Large intestine (tissue), 3 donors: ENCODE measurements at regions not wholly inside any gene's neighbourhood (a gene's known extent, or its start where the extent isn't known, plus 50 kb on each side); places are given as distances from the start of the nearest gene placed in this dataset.
"Not testable (repeated sequence)": the region's sequence is repeated elsewhere in the genome, so short reads cannot be mapped to it uniquely, and the experiment has no call there.

Experiments used
- DNase-seq, 2 donors: peaks; one replicate each; pipeline versions ENCODE4 v3.0.0 to v3.0.0-alpha.2; 2013
- H3K27ac ChIP-seq: one replicate; pipeline ENCODE4 v1.5.1; 2013; ENCODE audit warnings: low read length
- H3K27me3 ChIP-seq: 2 replicates; pipeline ENCODE4 v1.6.1; 2013; ENCODE audit warnings: low read length; ENCODE audit not compliant: control insufficient read depth, insufficient read depth
- H3K36me3 ChIP-seq: 2 replicates; pipeline ENCODE4 v1.6.1; 2013; ENCODE audit warnings: low read length; ENCODE audit not compliant: control insufficient read depth, insufficient read depth
- H3K4me1 ChIP-seq: one replicate; pipeline ENCODE4 v1.6.1; 2013; ENCODE audit warnings: low read length; ENCODE audit not compliant: control insufficient read depth, insufficient read depth
- H3K4me3 ChIP-seq: one replicate; pipeline ENCODE4 v1.5.1; 2013; ENCODE audit warnings: low read length
- H3K9me3 ChIP-seq: one replicate; pipeline ENCODE4 v1.6.1; 2013; ENCODE audit warnings: mild to moderate bottlenecking, low read depth, low read length, moderate library complexity; ENCODE audit not compliant: control insufficient read depth
- WGBS: methylation state at CpG from one replicate; pipeline ENCODE4 v1.1.5; 2013; ENCODE audit warnings: low lambda C conversion rate; ENCODE audit not compliant: insufficient coverage; 5-methylcytosine and 5-hydroxymethylcytosine counted together

DNA sequence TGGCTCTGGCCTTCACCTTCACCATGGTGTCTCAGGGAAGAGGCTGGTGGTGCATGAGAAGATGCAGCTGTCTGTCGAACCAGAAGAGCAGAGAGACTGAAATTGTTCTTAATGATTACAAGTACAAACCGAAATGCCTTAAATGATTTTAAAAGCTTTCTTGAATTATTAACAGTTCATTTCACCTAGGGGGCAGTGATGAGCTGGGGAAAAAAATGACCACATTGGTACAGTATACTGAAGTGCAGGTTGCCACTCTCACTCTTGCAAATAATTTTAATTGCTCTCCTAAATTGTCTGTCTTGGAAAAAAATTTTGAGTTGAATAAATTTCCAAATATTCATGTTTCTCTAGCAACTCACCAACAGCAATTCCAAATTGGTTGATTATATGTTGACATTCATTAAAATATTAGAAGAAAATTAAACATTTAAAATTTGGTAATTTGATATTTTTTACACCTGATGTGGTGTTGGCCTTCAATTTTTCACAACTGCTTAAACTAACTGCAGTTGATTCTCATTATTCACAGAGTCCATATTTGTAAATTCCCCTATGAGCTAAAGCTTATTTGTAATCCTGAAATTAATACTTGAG lies 692.6 kb downstream of the ZWINT start:
- H3K27me3 ChIP-seq: no peaks in the 10 kb centered on the region
- no peaks in the 10 kb centered on the region for H3K36me3 ChIP-seq
- no peak overlapping the region for H3K4me3 ChIP-seq
- WGBS: 86% methylated on average over 1 of the region's 2 CpGs
- no peak for DNase-seq
- no peak overlapping the region for H3K27ac ChIP-seq
- H3K9me3 ChIP-seq: no peaks in the 10 kb centered on the region
- no peaks in the 10 kb centered on the region for H3K4me1 ChIP-seq

DNA sequence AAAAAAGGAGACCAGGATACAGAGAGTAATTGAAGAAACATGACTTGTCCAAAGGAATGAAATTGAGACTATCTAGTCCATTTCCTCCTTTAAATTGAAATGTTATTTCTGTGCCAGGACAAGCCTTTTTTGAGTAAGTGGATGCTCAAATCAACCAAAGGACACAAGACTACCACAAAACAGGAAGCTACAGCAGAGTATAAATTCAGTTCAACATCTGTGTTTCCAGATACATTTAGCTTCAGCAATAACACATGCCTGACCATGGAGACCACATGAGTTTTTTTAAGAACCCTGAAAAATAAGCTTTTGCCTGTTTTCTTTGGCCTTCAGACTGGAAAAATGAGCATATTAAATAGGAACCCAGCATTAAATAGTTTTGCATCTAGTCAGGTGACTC lies 707.5 kb downstream of the ZWINT start:
- Histone ChIP-seq H3K27me3 (no peaks in the 10 kb centered on the region), H3K27ac (no peak overlapping the region), H3K36me3 (no peaks in the 10 kb centered on the region), H3K9me3 (no peaks in the 10 kb centered on the region), H3K4me3 (no peak overlapping the region), H3K4me1 (no peaks in the 10 kb centered on the region)
- DNase-seq: no peak

DNA sequence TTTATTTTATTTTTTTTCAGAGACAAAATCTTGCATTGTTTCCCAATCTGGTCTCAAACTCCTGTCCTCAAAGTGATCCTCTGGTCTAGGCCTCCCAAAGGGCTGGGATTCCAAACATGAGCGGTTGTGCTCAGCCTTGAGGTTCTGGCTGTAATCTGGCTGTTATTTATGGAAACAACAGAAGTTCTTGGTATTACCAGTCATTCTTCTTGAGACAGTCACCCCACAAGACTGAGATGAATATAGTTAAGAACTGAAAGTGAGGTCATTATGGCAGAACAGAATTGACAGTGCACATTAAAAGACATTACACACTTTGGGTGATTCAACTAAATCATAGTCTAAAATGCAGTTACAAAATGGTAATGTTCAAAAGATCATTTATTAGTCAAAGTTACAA lies 719.5 kb downstream of the ZWINT start:
- no peak for DNase-seq
- H3K27ac ChIP-seq: no peak overlapping the region
- no CpG with 5 or more reads among the region's 1 CpG for WGBS
- no peak overlapping the region for H3K4me3 ChIP-seq
- no peaks in the 10 kb centered on the region for H3K4me1 ChIP-seq
- H3K36me3 ChIP-seq: no peaks in the 10 kb centered on the region
- H3K9me3 ChIP-seq: no peaks in the 10 kb centered on the region
- no peaks in the 10 kb centered on the region for H3K27me3 ChIP-seq

DNA sequence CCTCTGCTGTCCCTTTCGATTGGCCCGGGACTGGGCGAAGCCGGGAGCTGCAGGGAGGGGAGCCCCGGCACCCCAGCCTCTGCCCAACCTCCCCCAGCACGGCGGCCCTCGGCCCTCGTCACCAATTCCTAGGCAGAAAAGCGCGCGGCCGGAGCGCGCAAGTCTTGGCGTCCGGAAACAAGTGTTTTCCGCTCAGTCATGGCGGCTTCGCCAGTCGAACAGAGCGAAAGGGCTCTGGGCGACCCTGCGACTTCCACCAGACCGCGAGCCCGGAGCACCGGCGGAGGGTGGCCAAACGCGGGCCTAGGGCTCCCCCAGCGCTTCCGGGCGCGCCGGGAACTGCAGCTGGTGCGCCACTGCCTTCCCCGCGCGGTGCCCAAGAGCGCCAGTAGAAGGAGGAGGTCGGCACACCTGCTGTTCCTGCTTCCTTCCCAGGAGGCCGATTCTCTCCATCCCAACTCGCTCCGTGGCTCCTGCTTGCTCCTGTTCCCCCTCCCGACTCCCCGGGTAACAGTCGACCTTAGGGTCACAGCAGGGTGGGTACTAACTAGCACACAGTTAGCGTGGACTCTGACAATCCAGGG lies 729.9 kb downstream of the ZWINT start:
- Histone ChIP-seq H3K9me3 (peaks cover 3% of the 10 kb centered on the region), H3K27ac (no peak overlapping the region), H3K36me3 (no peaks in the 10 kb centered on the region), H3K4me1 (peaks cover 4% of the 10 kb centered on the region), H3K27me3 (peaks cover 27% of the 10 kb centered on the region), H3K4me3 (peak overlapping the region; percentile 26)
- peak in 1 of 2 donors; percentile 55 for DNase-seq
- no CpG with 5 or more reads among the region's 49 CpGs for WGBS

DNA sequence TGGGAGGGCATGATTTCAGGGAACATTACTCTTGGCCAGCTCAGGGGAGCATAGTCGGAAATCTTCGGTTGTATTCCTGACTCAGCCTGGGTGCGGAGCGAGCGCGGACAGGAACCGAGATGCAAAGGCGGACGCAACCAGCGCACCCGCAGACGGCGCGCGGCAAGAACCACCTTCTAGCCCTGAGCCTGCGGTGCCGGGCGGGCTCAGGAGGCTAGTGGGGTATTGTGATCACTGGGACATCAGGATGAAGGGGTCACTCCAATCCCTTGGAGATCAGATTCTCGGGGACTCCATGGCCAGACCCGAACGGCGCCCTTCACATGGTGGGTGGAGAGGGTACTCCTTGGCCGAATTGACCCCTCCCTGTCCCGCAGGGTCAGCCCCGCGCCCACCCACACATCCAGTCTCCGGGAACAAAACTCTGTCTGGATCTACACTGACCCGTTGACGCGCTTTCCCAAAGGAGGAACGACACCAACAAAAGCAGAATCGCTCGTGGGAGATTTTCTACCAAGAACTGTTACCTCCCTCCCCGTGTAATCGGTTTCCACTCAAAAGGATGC lies 730.5 kb downstream of the ZWINT start:
- H3K36me3 ChIP-seq: no peaks in the 10 kb centered on the region
- no CpG with 5 or more reads among the region's 35 CpGs for WGBS
- H3K4me3 ChIP-seq: peak overlapping the region; percentile 26
- peaks cover 3% of the 10 kb centered on the region for H3K9me3 ChIP-seq
- H3K27ac ChIP-seq: no peak overlapping the region
- DNase-seq: peak in 1 of 2 donors; percentile 23
- H3K4me1 ChIP-seq: peaks cover 4% of the 10 kb centered on the region
- peaks cover 33% of the 10 kb centered on the region for H3K27me3 ChIP-seq

DNA sequence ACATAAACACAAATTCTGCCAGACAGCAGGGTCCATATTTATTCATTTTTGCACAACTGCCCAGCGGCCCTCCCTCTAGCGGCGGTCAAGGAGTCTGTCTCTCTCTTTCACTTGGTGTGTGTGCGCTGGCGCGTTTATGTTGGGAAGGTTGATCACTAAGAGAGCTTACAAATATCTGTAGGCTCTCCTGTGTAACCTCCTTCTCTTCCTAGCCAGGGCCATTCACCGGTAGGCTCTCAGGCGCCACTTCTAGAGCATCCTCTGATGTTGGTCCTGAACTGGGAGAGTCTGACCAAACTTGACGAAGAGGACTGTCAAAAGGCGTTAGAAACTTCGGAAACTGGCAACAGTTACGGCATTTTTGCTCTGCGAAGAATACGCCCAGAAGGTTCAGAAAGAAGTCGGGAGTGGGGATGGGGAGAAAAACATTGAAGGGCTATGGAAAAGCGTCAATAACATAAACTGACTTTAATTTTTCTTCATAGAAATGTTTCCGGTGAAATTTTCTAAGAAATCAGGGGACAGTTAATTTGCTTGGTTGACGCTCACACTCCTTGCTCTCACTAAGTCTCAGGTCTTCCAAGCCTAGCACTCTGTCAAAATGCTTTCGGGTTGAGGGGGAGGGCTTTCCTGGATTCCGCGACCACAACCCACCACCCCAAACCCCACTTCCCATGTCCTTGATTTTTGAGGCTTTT lies 731.1 kb downstream of the ZWINT start:
- peak in 1 of 2 donors; percentile 28 for DNase-seq
- Histone ChIP-seq H3K4me1 (peaks cover 4% of the 10 kb centered on the region), H3K36me3 (no peaks in the 10 kb centered on the region), H3K27ac (no peak overlapping the region), H3K9me3 (peaks cover 3% of the 10 kb centered on the region), H3K27me3 (peaks cover 34% of the 10 kb centered on the region), H3K4me3 (peak overlapping the region; percentile 26)
- 14% methylated on average over 3 of the region's 21 CpGs for WGBS

DNA sequence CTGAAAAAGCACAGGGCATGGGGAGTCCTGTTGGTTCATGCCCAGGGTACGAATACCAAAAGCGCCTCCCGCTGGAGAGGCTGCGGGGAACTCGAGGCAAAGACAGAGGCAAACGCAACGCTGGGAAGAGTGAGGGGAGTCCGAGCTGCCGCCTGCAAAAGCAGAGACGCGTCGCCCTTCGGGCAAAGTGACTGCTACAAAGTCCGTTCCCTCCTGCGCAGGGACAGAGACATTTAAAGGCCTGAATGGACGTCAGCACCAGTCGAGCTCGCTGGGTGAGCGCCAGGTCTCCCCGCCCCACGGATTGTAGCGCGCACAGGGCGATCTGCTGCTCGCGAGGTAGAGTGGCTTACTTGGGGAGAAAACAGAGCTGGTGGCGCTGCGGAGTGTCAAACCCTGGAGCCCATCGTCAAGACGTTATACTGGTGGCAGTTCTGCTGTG lies 732.8 kb downstream of the ZWINT start:
- Histone ChIP-seq H3K4me3 (peak overlapping the region; percentile 17), H3K9me3 (peaks cover 3% of the 10 kb centered on the region), H3K36me3 (no peaks in the 10 kb centered on the region), H3K4me1 (peaks cover 4% of the 10 kb centered on the region), H3K27me3 (peaks cover 34% of the 10 kb centered on the region), H3K27ac (no peak overlapping the region)
- WGBS: no CpG with 5 or more reads among the region's 30 CpGs
- DNase-seq: peak in 1 of 2 donors; percentile 4

DNA sequence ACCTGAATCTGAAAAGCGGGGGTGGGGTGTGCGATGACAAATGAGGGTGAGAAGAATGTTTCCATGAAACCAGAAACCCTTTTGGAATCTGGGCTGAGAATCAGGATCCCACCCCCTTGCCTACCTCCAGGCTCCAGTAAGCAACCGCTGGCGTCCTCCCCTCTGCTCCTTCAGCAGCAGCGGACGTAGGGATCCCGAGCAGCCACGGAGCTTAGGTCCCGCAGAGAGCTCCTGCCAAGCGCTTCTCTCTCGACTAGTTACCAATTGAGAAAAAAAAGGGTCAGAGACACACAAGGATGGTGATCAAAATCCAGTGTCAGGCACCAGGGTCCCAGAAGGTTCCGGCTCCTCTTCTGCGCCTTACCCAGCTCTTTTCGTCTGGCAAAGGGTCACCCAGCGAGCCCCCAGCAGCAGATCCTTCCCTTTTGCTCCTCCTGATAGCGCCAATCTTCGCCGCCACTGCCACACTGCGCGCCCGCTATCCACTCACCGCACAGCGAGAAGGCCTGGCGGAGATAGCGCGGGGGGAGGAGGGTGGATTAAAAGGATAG lies 733.5 kb downstream of the ZWINT start:
- peak overlapping the region; percentile 17 for H3K4me3 ChIP-seq

DNA sequence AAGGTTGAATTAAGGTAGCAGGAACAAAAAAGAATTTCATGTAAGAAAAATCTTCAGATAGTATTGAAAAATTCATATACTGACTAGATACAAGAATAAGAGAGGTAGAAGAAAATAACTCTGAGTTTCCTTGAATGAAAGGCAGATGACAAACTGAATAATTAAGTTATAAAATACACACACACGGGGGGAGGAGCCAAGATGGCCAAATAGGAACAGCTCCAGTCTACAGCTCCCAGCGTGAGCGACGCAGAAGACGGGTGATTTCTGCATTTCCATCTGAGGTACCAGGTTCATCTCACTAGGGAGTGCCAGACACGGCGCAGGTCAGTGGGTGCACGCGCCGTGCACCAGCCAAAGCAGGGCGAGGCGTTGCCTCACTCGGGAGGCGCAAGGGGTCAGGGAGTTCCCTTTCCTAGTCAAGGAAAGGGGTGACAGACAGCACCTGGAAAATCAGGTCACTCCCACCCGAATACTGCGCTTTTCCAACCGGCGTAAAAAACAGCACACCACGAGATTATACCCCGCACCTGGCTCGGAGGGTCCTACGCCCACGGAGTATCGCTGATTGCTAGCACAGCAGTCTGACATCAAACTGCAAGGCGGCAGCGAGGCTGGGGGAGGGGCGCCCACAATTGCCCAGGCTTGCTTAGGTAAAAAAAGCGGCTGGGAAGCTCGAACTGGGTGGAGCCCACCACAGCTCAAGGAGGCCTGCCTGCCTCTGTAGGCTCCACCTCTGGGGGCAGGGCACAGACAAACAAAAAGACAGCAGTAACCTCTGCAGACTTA lies 759.2 kb downstream of the ZWINT start:
- WGBS: no CpG with 5 or more reads among the region's 29 CpGs
- H3K27ac ChIP-seq, DNase-seq, H3K36me3 ChIP-seq, H3K9me3 ChIP-seq, H3K4me1 ChIP-seq, H3K27me3 ChIP-seq, H3K4me3 ChIP-seq: not testable (repeated sequence)

More for the DNA sequence above, 733.5 kb downstream of the ZWINT start:
- Histone ChIP-seq H3K27ac (no peak overlapping the region), H3K4me1 (peaks cover 4% of the 10 kb centered on the region), H3K9me3 (peaks cover 3% of the 10 kb centered on the region), H3K27me3 (peaks cover 34% of the 10 kb centered on the region), H3K36me3 (no peaks in the 10 kb centered on the region)
- WGBS: no CpG with 5 or more reads among the region's 26 CpGs
- DNase-seq: no peak

DNA sequence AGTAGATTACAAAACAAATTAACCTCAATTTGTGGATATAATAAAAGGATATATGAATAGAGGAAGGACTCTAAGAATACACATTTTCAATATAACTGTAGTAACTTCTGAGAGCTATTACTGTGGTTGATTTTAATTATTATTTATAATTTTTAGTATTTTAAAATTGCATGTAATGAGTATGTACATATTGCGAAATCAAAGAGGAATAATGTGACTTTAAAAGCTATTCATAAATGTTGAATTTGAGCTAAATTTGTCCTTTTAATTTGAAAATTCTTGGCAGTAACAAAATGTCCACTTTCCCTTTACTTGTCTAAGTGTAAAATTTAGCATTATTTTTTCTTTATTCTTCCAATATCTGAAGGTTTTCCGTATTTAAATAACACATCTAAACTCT lies 750.6 kb upstream of the PCDH15 start:
- Histone ChIP-seq H3K36me3 (no peaks in the 10 kb centered on the region), H3K4me1 (no peaks in the 10 kb centered on the region), H3K27me3 (no peaks in the 10 kb centered on the region), H3K9me3 (no peaks in the 10 kb centered on the region), H3K4me3 (no peak overlapping the region), H3K27ac (no peak overlapping the region)
- no peak for DNase-seq
- WGBS: 81% methylated on average over 2 of the region's 2 CpGs
